ENCODE measurements at regions not wholly inside any gene's neighbourhood (a gene's known extent, or its start where the extent isn't known, plus 50 kb on each side); places are given as distances from the start of the nearest gene placed in this dataset.

- H3K4me1 ChIP-seq: no peaks in the 10 kb centered on the region
- no peaks in the 10 kb centered on the region for H3K9me3 ChIP-seq
- no peak overlapping the region for H3K27ac ChIP-seq (replicated peaks in 1 of 4)
- no peaks in the 10 kb centered on the region for H3K36me3 ChIP-seq
- no peak overlapping the region for H3K4me3 ChIP-seq
- no peak for DNase-seq (ENCODE audit: extremely low spot score)
- no peaks in the 10 kb centered on the region for H3K27me3 ChIP-seq
- intact Hi-C loops (cut with DNase I): no loop called here
- no peak for TF ChIP-seq POLR2A (IDR thresholded peaks at IDR 0.05; ENCODE audit: low read depth)
- TF ChIP-seq POLR2AphosphoS5 (IDR thresholded peaks at IDR 0.05): no peak
- no peak for TF ChIP-seq CTCF (IDR thresholded peaks at IDR 0.05)
- no peak for TF ChIP-seq EP300 (IDR thresholded peaks at IDR 0.05)
- WGBS: 78% methylated on average over 2 of the region's 2 CpGs
Observed at GRCh38 chr7:94142281-94142680, 138.1 kb upstream of the BET1 start.

- DNase-seq (ENCODE audit: extremely low spot score): no peak
- WGBS: 60% methylated on average over 2 of the region's 2 CpGs
Observed at GRCh38 chr7:94145602-94146001, 141.4 kb upstream of the BET1 start.

GRCh38 chr7:94146408-94146807 lies 142.3 kb upstream of the BET1 start:
- 55% methylated on average over 6 of the region's 6 CpGs for WGBS
- TF ChIP-seq CTCF (IDR thresholded peaks at IDR 0.05): no peak
- TF ChIP-seq POLR2AphosphoS5 (IDR thresholded peaks at IDR 0.05): no peak
- TF ChIP-seq POLR2A (IDR thresholded peaks at IDR 0.05; ENCODE audit: low read depth): no peak
- TF ChIP-seq EP300 (IDR thresholded peaks at IDR 0.05): no peak

More at GRCh38 chr7:94145602-94146001, 141.4 kb upstream of the BET1 start:
- Histone ChIP-seq H3K4me1 (no peaks in the 10 kb centered on the region), H3K4me3 (no peak overlapping the region), H3K27ac (replicated peaks in 1 of 4) (no peak overlapping the region), H3K36me3 (no peaks in the 10 kb centered on the region), H3K9me3 (no peaks in the 10 kb centered on the region), H3K27me3 (no peaks in the 10 kb centered on the region)
- intact Hi-C loops (cut with DNase I): no loop called here
- TF ChIP-seq CTCF (IDR thresholded peaks at IDR 0.05) (no peak), POLR2AphosphoS5 (IDR thresholded peaks at IDR 0.05) (no peak), POLR2A (IDR thresholded peaks at IDR 0.05; ENCODE audit: low read depth) (no peak), EP300 (IDR thresholded peaks at IDR 0.05) (no peak)

GRCh38 chr7:94149789-94150545 lies 145.8 kb upstream of the BET1 start:
- Histone ChIP-seq H3K27me3 (no peaks in the 10 kb centered on the region), H3K9me3 (no peaks in the 10 kb centered on the region), H3K36me3 (no peaks in the 10 kb centered on the region), H3K4me3 (no peak overlapping the region), H3K4me1 (no peaks in the 10 kb centered on the region), H3K27ac (replicated peaks in 1 of 4) (no peak overlapping the region)
- WGBS: 83% methylated on average over 5 of the region's 5 CpGs
- intact Hi-C loops (cut with DNase I): no loop called here
- no peak for TF ChIP-seq POLR2AphosphoS5 (IDR thresholded peaks at IDR 0.05)
- TF ChIP-seq CTCF (IDR thresholded peaks at IDR 0.05): no peak
- TF ChIP-seq POLR2A (IDR thresholded peaks at IDR 0.05; ENCODE audit: low read depth): no peak
- DNase-seq (ENCODE audit: extremely low spot score): no peak

More at GRCh38 chr7:94146408-94146807, 142.3 kb upstream of the BET1 start:
- no peaks in the 10 kb centered on the region for H3K9me3 ChIP-seq
- no peaks in the 10 kb centered on the region for H3K4me1 ChIP-seq
- DNase-seq (ENCODE audit: extremely low spot score): no peak
- intact Hi-C loops (cut with DNase I): no loop called here
- H3K36me3 ChIP-seq: no peaks in the 10 kb centered on the region
- no peak overlapping the region for H3K27ac ChIP-seq (replicated peaks in 1 of 4)
- H3K4me3 ChIP-seq: no peak overlapping the region
- no peaks in the 10 kb centered on the region for H3K27me3 ChIP-seq

GRCh38 chr7:94154182-94154581 lies 150.0 kb upstream of the BET1 start:
- no peak overlapping the region for H3K4me3 ChIP-seq
- intact Hi-C loops (cut with DNase I): no loop called here
- no peak for DNase-seq (ENCODE audit: extremely low spot score)

More at GRCh38 chr7:94154182-94154581, 150.0 kb upstream of the BET1 start:
- no peaks in the 10 kb centered on the region for H3K4me1 ChIP-seq
- H3K9me3 ChIP-seq: peaks cover 0 to 3% (median 0%) of the 10 kb centered on the region in 4 donors
- H3K27me3 ChIP-seq: no peaks in the 10 kb centered on the region
- H3K27ac ChIP-seq (replicated peaks in 1 of 4): no peak overlapping the region
- no peaks in the 10 kb centered on the region for H3K36me3 ChIP-seq
- TF ChIP-seq CTCF (IDR thresholded peaks at IDR 0.05): no peak
- TF ChIP-seq EP300 (IDR thresholded peaks at IDR 0.05): no peak
- TF ChIP-seq POLR2A (IDR thresholded peaks at IDR 0.05; ENCODE audit: low read depth): no peak
- no peak for TF ChIP-seq POLR2AphosphoS5 (IDR thresholded peaks at IDR 0.05)
